ENCODE measurements at regions not wholly inside any gene's neighbourhood (a gene's known extent, or its start where the extent isn't known, plus 50 kb on each side); places are given as distances from the start of the nearest gene placed in this dataset.
"Not testable (repeated sequence)": the region's sequence is repeated elsewhere in the genome, so short reads cannot be mapped to it uniquely, and the experiment has no call there.

- no peak for DNase-seq (ENCODE audit: low read depth, low spot score)
- H3K27ac ChIP-seq: no peak overlapping the region
Observed at GRCh38 chr11:50246183-50246582, 213.5 kb downstream of the OR4C45 start.

GRCh38 chr11:50246699-50247098 lies 214.0 kb downstream of the OR4C45 start:
- no peak overlapping the region for H3K27ac ChIP-seq
- DNase-seq (ENCODE audit: low read depth, low spot score): no peak

GRCh38 chr11:50247309-50247874 lies 214.7 kb downstream of the OR4C45 start:
- no peak overlapping the region for H3K27ac ChIP-seq
- DNase-seq (ENCODE audit: low read depth, low spot score): no peak

- DNase-seq (ENCODE audit: low read depth, low spot score): no peak
- H3K27ac ChIP-seq: no peak overlapping the region
Observed at GRCh38 chr11:50267851-50268250, 235.2 kb downstream of the OR4C45 start.

GRCh38 chr11:50275133-50275532 lies 242.5 kb downstream of the OR4C45 start:
- DNase-seq (ENCODE audit: low read depth, low spot score): no peak
- H3K27ac ChIP-seq: no peak overlapping the region

GRCh38 chr11:50278756-50279155 lies 246.1 kb downstream of the OR4C45 start:
- no peak for DNase-seq (ENCODE audit: low read depth, low spot score)
- H3K27ac ChIP-seq: no peak overlapping the region

GRCh38 chr11:50298182-50298988 lies 265.7 kb downstream of the OR4C45 start:
- no peak overlapping the region for H3K27ac ChIP-seq
- DNase-seq (ENCODE audit: low read depth, low spot score): no peak

- not testable (repeated sequence) for DNase-seq (ENCODE audit: low read depth, low spot score); H3K27ac ChIP-seq
Observed at GRCh38 chr11:50330723-50331122, 298.0 kb downstream of the OR4C45 start.

- no peak overlapping the region for H3K27ac ChIP-seq
- no peak for DNase-seq (ENCODE audit: low read depth, low spot score)
Observed at GRCh38 chr11:50333861-50334260, 301.2 kb downstream of the OR4C45 start.

GRCh38 chr11:50337432-50337831 lies 304.8 kb downstream of the OR4C45 start:
- DNase-seq (ENCODE audit: low read depth, low spot score); H3K27ac ChIP-seq: not testable (repeated sequence)

GRCh38 chr11:50348018-50348417 lies 315.3 kb downstream of the OR4C45 start:
- H3K27ac ChIP-seq; DNase-seq (ENCODE audit: low read depth, low spot score): not testable (repeated sequence)

GRCh38 chr11:50379484-50379883 lies 346.8 kb downstream of the OR4C45 start:
- no peak for DNase-seq (ENCODE audit: low read depth, low spot score)
- H3K27ac ChIP-seq: no peak overlapping the region

- DNase-seq (ENCODE audit: low read depth, low spot score): no peak
- H3K27ac ChIP-seq: no peak overlapping the region
Observed at GRCh38 chr11:50394017-50394416, 361.3 kb downstream of the OR4C45 start.

- no peak overlapping the region for H3K27ac ChIP-seq
- DNase-seq (ENCODE audit: low read depth, low spot score): no peak
Observed at GRCh38 chr11:50412832-50413231, 380.2 kb downstream of the OR4C45 start.

- no peak for DNase-seq (ENCODE audit: low read depth, low spot score)
- no peak overlapping the region for H3K27ac ChIP-seq
Observed at GRCh38 chr11:50423208-50423607, 390.5 kb downstream of the OR4C45 start.

Data from epithelial cell of prostate (primary cell).